ENCODE measurements at regions not wholly inside any gene's neighbourhood (a gene's known extent, or its start where the extent isn't known, plus 50 kb on each side); places are given as distances from the start of the nearest gene placed in this dataset.
"Not testable (repeated sequence)": the region's sequence is repeated elsewhere in the genome, so short reads cannot be mapped to it uniquely, and the experiment has no call there.

- DNase-seq, result no peak
Observed at GRCh38 chr13:38283346-38283745, 66.3 kb upstream of the UFM1 start.

GRCh38 chr13:38265132-38265497 is 84.5 kb upstream of the UFM1 start:
- no peak for DNase-seq

GRCh38 chr13:38264363-38265131 is 85.1 kb upstream of the UFM1 start:
- no peak for DNase-seq

- DNase-seq, result no peak
Observed at GRCh38 chr13:38262211-38262610, 87.4 kb upstream of the UFM1 start.

GRCh38 chr13:38255600-38255999 is 94.1 kb upstream of the UFM1 start:
- DNase-seq, result no peak

GRCh38 chr13:38239874-38240273 is 109.8 kb upstream of the UFM1 start:
- DNase-seq, result no peak

GRCh38 chr13:38228322-38228721 is 121.3 kb upstream of the UFM1 start:
- no peak for DNase-seq

- DNase-seq, result no peak
Observed at GRCh38 chr13:38226496-38226895, 123.2 kb upstream of the UFM1 start.

GRCh38 chr13:38223089-38223488 is 126.6 kb upstream of the UFM1 start:
- no peak for DNase-seq

- DNase-seq, result not testable (repeated sequence)
Observed at GRCh38 chr13:38221120-38221519, 128.5 kb upstream of the UFM1 start.

- DNase-seq, result no peak
Observed at GRCh38 chr13:38216181-38216580, 133.5 kb upstream of the UFM1 start.

- DNase-seq, result no peak
Observed at GRCh38 chr13:38213314-38213713, 136.3 kb upstream of the UFM1 start.

- DNase-seq, result no peak
Observed at GRCh38 chr13:38210928-38211596, 138.6 kb upstream of the UFM1 start.

GRCh38 chr13:38204556-38204955 is 145.1 kb upstream of the UFM1 start:
- no peak for DNase-seq

- DNase-seq, result no peak
Observed at GRCh38 chr13:38202740-38203139, 146.9 kb upstream of the UFM1 start.

- no peak for DNase-seq
Observed at GRCh38 chr13:38191016-38191415, 158.6 kb upstream of the UFM1 start.

- no peak for DNase-seq
Observed at GRCh38 chr13:38180670-38181069, 169.0 kb upstream of the UFM1 start.

- DNase-seq, result no peak
Observed at GRCh38 chr13:38180126-38180525, 169.5 kb upstream of the UFM1 start.

GRCh38 chr13:38176664-38177063 is 173.0 kb upstream of the UFM1 start:
- DNase-seq, result no peak

- no peak for DNase-seq
Observed at GRCh38 chr13:38173403-38173802, 176.2 kb upstream of the UFM1 start.

GRCh38 chr13:38167164-38167822 is 182.4 kb upstream of the UFM1 start:
- DNase-seq, result no peak

GRCh38 chr13:38166116-38166515 is 183.5 kb upstream of the UFM1 start:
- no peak for DNase-seq

- DNase-seq, result no peak
Observed at GRCh38 chr13:38160131-38160530, 189.5 kb upstream of the UFM1 start.

GRCh38 chr13:38159710-38160109 is 189.9 kb upstream of the UFM1 start:
- DNase-seq, result no peak
